ENCODE measurements at regions not wholly inside any gene's neighbourhood (a gene's known extent, or its start where the extent isn't known, plus 50 kb on each side); places are given as distances from the start of the nearest gene placed in this dataset.
"Not testable (repeated sequence)": the region's sequence is repeated elsewhere in the genome, so short reads cannot be mapped to it uniquely, and the experiment has no call there.

DNA sequence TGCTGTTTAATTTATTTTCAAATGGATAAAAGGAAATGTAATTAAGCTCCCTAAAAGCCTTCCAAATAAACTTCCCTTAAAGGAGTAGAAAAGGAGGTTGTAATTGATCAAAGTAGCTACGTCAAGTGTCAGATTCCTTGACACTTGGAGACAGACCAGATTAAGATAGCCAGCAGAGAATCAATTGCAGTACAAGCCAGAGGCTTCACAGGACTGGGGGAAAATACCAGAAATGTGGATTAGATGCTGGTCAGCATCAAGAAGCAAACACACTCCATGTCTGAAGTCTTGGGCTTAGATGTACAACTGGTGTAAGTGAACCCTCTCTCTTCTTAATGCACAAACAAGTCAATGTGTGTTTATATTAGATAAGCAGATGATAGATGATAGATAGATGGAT is 184.9 kb upstream of the TAS2R1 start:
- Histone ChIP-seq H3K4me3 (ENCODE audit: low read length) (no peak overlapping the region), H3K27me3 (ENCODE audit: control insufficient read depth in 2 of 2, insufficient read depth in 2 of 2, low read length in 2 of 2) (no peaks in the 10 kb centered on the region), H3K27ac (ENCODE audit: low read depth, low read length) (no peak overlapping the region), H3K9me3 (ENCODE audit: control insufficient read depth in 2 of 3, low read length in 3 of 3) (no peaks in the 10 kb centered on the region), H3K4me1 (ENCODE audit: control insufficient read depth in 2 of 2, insufficient read depth in 2 of 2, low read length in 2 of 2) (no peaks in the 10 kb centered on the region), H3K36me3 (ENCODE audit: control insufficient read depth in 2 of 3, insufficient read depth in 3 of 3, low read length in 3 of 3) (no peaks in the 10 kb centered on the region)
- H3K9me3 Mint-ChIP-seq = peaks cover 0 to 11% (median 2%) of the 10 kb centered on the region in 11 donors
- DNase-seq = no peak
- CTCF ChIA-PET = no interaction called here
- no peak for ATAC-seq
- H3K27me3 Mint-ChIP-seq = no peaks in the 10 kb centered on the region
- H3K4me1 Mint-ChIP-seq = no peaks in the 10 kb centered on the region
- H3K27ac Mint-ChIP-seq = no peak overlapping the region
- no peaks in the 10 kb centered on the region for H3K36me3 Mint-ChIP-seq
- POLR2A ChIA-PET = no interaction called here
- intact Hi-C loops (cut with micrococcal nuclease) = no loop called here
- no peak overlapping the region for H3K4me3 Mint-ChIP-seq

DNA sequence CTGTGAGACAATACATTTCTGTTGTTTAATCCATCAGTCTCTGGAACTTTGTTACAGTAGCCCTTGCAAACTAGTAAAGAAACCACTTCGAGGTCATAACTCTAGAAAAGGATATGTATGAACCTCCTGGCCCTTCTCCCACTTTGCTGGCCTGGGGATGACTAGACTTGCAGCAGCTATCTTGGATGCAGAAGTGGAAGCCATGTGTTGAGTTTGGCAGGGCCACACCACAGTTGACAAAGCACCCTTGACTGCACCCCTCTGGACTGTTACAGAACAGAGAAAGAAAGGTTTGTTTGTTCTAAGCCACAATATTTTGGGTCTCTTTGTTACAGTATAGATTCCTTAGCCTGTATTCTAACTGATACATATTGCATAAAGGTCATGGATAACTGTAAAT is 183.2 kb upstream of the TAS2R1 start:
- no peaks in the 10 kb centered on the region for H3K27me3 ChIP-seq (ENCODE audit: control insufficient read depth in 2 of 2, insufficient read depth in 2 of 2, low read length in 2 of 2)
- H3K4me1 ChIP-seq (ENCODE audit: control insufficient read depth in 2 of 2, insufficient read depth in 2 of 2, low read length in 2 of 2) = no peaks in the 10 kb centered on the region
- H3K9me3 ChIP-seq (ENCODE audit: control insufficient read depth in 2 of 3, low read length in 3 of 3) = no peaks in the 10 kb centered on the region
- Mint-ChIP-seq H3K4me3 (no peak overlapping the region), H3K27ac (no peak overlapping the region), H3K27me3 (no peaks in the 10 kb centered on the region), H3K9me3 (peaks cover 0 to 13% (median 3%) of the 10 kb centered on the region in 11 donors), H3K4me1 (no peaks in the 10 kb centered on the region), H3K36me3 (no peaks in the 10 kb centered on the region)
- DNase-seq = no peak
- H3K36me3 ChIP-seq (ENCODE audit: control insufficient read depth in 2 of 3, insufficient read depth in 3 of 3, low read length in 3 of 3) = no peaks in the 10 kb centered on the region
- no peak overlapping the region for H3K27ac ChIP-seq (ENCODE audit: low read depth, low read length)
- ChIA-PET CTCF (no interaction called here), POLR2A (no interaction called here)
- no peak for ATAC-seq
- intact Hi-C loops (cut with micrococcal nuclease) = no loop called here
- H3K4me3 ChIP-seq (ENCODE audit: low read length) = no peak overlapping the region

GRCh38 chr5:9807366-9807765 is 177.2 kb upstream of the TAS2R1 start:
- peaks cover 1 to 40% (median 10%) of the 10 kb centered on the region in 11 donors for H3K9me3 Mint-ChIP-seq
- H3K36me3 Mint-ChIP-seq; CTCF ChIA-PET; H3K4me1 ChIP-seq (ENCODE audit: control insufficient read depth in 2 of 2, insufficient read depth in 2 of 2, low read length in 2 of 2); ATAC-seq; H3K27me3 ChIP-seq (ENCODE audit: control insufficient read depth in 2 of 2, insufficient read depth in 2 of 2, low read length in 2 of 2); DNase-seq; H3K36me3 ChIP-seq (ENCODE audit: control insufficient read depth in 2 of 3, insufficient read depth in 3 of 3, low read length in 3 of 3); H3K4me3 Mint-ChIP-seq; H3K4me3 ChIP-seq (ENCODE audit: low read length); H3K4me1 Mint-ChIP-seq; H3K27me3 Mint-ChIP-seq; H3K9me3 ChIP-seq (ENCODE audit: control insufficient read depth in 2 of 3, low read length in 3 of 3); H3K27ac Mint-ChIP-seq; POLR2A ChIA-PET; H3K27ac ChIP-seq (ENCODE audit: low read depth, low read length); intact Hi-C loops (cut with micrococcal nuclease): not testable (repeated sequence)

GRCh38 chr5:9801908-9802307 is 171.8 kb upstream of the TAS2R1 start:
- Mint-ChIP-seq H3K27me3 (no peaks in the 10 kb centered on the region), H3K27ac (no peak overlapping the region), H3K9me3 (peaks cover 0 to 27% (median 8%) of the 10 kb centered on the region in 11 donors), H3K4me1 (no peaks in the 10 kb centered on the region), H3K36me3 (no peaks in the 10 kb centered on the region), H3K4me3 (no peak overlapping the region)
- intact Hi-C loops (cut with micrococcal nuclease) = no loop called here
- Histone ChIP-seq H3K9me3 (ENCODE audit: control insufficient read depth in 2 of 3, low read length in 3 of 3) (no peaks in the 10 kb centered on the region), H3K4me3 (ENCODE audit: low read length) (no peak overlapping the region), H3K36me3 (ENCODE audit: control insufficient read depth in 2 of 3, insufficient read depth in 3 of 3, low read length in 3 of 3) (no peaks in the 10 kb centered on the region), H3K27ac (ENCODE audit: low read depth, low read length) (no peak overlapping the region), H3K27me3 (ENCODE audit: control insufficient read depth in 2 of 2, insufficient read depth in 2 of 2, low read length in 2 of 2) (no peaks in the 10 kb centered on the region), H3K4me1 (ENCODE audit: control insufficient read depth in 2 of 2, insufficient read depth in 2 of 2, low read length in 2 of 2) (no peaks in the 10 kb centered on the region)
- POLR2A ChIA-PET = no interaction called here
- CTCF ChIA-PET = no interaction called here
- ATAC-seq (no peak), DNase-seq (no peak)

DNA sequence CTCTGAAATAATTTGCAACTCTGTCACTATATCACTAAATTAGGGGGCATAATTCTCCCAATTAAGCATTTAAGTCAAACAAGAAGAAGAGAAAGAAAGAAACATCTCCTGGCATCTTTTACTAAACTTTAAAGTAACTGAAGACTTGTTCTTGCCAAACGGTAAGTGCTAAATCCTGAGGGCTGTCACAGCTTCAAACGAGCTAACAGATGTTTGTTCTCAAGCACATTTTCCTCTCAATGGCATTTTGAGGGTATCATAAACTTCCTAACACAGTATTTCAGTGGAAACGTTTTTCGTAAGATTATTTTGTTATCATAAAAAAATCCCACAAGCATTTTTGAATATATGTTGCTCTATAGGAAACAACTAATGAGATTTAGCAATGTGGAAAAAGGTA is 169.5 kb upstream of the TAS2R1 start:
- no peaks in the 10 kb centered on the region for H3K9me3 ChIP-seq (ENCODE audit: control insufficient read depth in 2 of 3, low read length in 3 of 3)
- no peak for ATAC-seq
- H3K36me3 ChIP-seq (ENCODE audit: control insufficient read depth in 2 of 3, insufficient read depth in 3 of 3, low read length in 3 of 3) = no peaks in the 10 kb centered on the region
- no peak overlapping the region for H3K4me3 Mint-ChIP-seq
- H3K27ac ChIP-seq (ENCODE audit: low read depth, low read length) = no peak overlapping the region
- no peak overlapping the region for H3K27ac Mint-ChIP-seq
- no peaks in the 10 kb centered on the region for H3K4me1 ChIP-seq (ENCODE audit: control insufficient read depth in 2 of 2, insufficient read depth in 2 of 2, low read length in 2 of 2)
- H3K4me3 ChIP-seq (ENCODE audit: low read length) = no peak overlapping the region
- H3K4me1 Mint-ChIP-seq = no peaks in the 10 kb centered on the region
- peaks cover 0 to 17% (median 3%) of the 10 kb centered on the region in 11 donors for H3K9me3 Mint-ChIP-seq
- H3K36me3 Mint-ChIP-seq = no peaks in the 10 kb centered on the region
- POLR2A ChIA-PET = no interaction called here
- DNase-seq = no peak
- intact Hi-C loops (cut with micrococcal nuclease) = no loop called here
- no peaks in the 10 kb centered on the region for H3K27me3 Mint-ChIP-seq
- CTCF ChIA-PET = no interaction called here
- no peaks in the 10 kb centered on the region for H3K27me3 ChIP-seq (ENCODE audit: control insufficient read depth in 2 of 2, insufficient read depth in 2 of 2, low read length in 2 of 2)

GRCh38 chr5:9790276-9790675 is 160.1 kb upstream of the TAS2R1 start:
- no peak overlapping the region for H3K27ac Mint-ChIP-seq
- intact Hi-C loops (cut with micrococcal nuclease) = no loop called here
- peaks cover 0 to 5% (median 0%) of the 10 kb centered on the region in 5 donors for H3K27me3 Mint-ChIP-seq
- H3K4me1 Mint-ChIP-seq = no peaks in the 10 kb centered on the region
- no peaks in the 10 kb centered on the region for H3K36me3 Mint-ChIP-seq
- Histone ChIP-seq H3K36me3 (ENCODE audit: control insufficient read depth in 2 of 3, insufficient read depth in 3 of 3, low read length in 3 of 3) (no peaks in the 10 kb centered on the region), H3K27ac (ENCODE audit: low read depth, low read length) (no peak overlapping the region), H3K4me3 (ENCODE audit: low read length) (no peak overlapping the region), H3K4me1 (ENCODE audit: control insufficient read depth in 2 of 2, insufficient read depth in 2 of 2, low read length in 2 of 2) (no peaks in the 10 kb centered on the region), H3K27me3 (ENCODE audit: control insufficient read depth in 2 of 2, insufficient read depth in 2 of 2, low read length in 2 of 2) (no peaks in the 10 kb centered on the region), H3K9me3 (ENCODE audit: control insufficient read depth in 2 of 3, low read length in 3 of 3) (no peaks in the 10 kb centered on the region)
- ATAC-seq (no peak), DNase-seq (no peak)
- no peak overlapping the region for H3K4me3 Mint-ChIP-seq
- H3K9me3 Mint-ChIP-seq = peaks cover 0 to 3% (median 0%) of the 10 kb centered on the region in 11 donors
- POLR2A ChIA-PET = no interaction called here
- CTCF ChIA-PET = no interaction called here

GRCh38 chr5:9789777-9790176 is 159.6 kb upstream of the TAS2R1 start:
- Mint-ChIP-seq H3K4me1 (no peaks in the 10 kb centered on the region), H3K4me3 (no peak overlapping the region), H3K9me3 (peaks cover 0 to 3% (median 0%) of the 10 kb centered on the region in 11 donors), H3K27me3 (peaks cover 0 to 6% (median 0%) of the 10 kb centered on the region in 5 donors), H3K27ac (no peak overlapping the region), H3K36me3 (no peaks in the 10 kb centered on the region)
- H3K4me3 ChIP-seq (ENCODE audit: low read length) = no peak overlapping the region
- no peaks in the 10 kb centered on the region for H3K4me1 ChIP-seq (ENCODE audit: control insufficient read depth in 2 of 2, insufficient read depth in 2 of 2, low read length in 2 of 2)
- H3K9me3 ChIP-seq (ENCODE audit: control insufficient read depth in 2 of 3, low read length in 3 of 3) = no peaks in the 10 kb centered on the region
- H3K36me3 ChIP-seq (ENCODE audit: control insufficient read depth in 2 of 3, insufficient read depth in 3 of 3, low read length in 3 of 3) = no peaks in the 10 kb centered on the region
- ATAC-seq = no peak
- no peaks in the 10 kb centered on the region for H3K27me3 ChIP-seq (ENCODE audit: control insufficient read depth in 2 of 2, insufficient read depth in 2 of 2, low read length in 2 of 2)
- DNase-seq = no peak
- ChIA-PET POLR2A (no interaction called here), CTCF (no interaction called here)
- no peak overlapping the region for H3K27ac ChIP-seq (ENCODE audit: low read depth, low read length)
- intact Hi-C loops (cut with micrococcal nuclease) = no loop called here
